ENCODE measurements at regions not wholly inside any gene's neighbourhood (a gene's known extent, or its start where the extent isn't known, plus 50 kb on each side); places are given as distances from the start of the nearest gene placed in this dataset.
"Not testable (repeated sequence)": the region's sequence is repeated elsewhere in the genome, so short reads cannot be mapped to it uniquely, and the experiment has no call there.

DNA sequence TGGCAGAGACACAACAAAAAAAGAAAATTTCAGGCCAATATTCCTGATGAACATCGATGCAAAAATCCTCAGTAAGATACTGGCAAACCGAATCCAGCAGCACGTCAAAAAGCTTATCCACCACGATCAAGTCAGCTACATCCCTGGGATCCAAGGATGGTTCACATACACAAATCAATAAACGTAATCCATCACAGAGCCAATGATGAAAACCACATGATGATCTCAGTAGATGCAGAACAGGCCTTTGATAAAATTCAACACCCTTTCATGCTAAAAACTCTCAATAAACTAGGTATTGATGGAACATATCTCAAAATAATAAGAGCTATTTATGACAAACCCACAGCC lies 382.1 kb downstream of the IPMK start:
- TF ChIP-seq CTCF (IDR thresholded peaks at IDR 0.05); POLR2AphosphoS5 (IDR thresholded peaks at IDR 0.05; ENCODE audit: low read depth, low read length): not testable (repeated sequence)

All from Panc1 (cell line).